DOHH2 (cell line): ENCODE measurements at regions not wholly inside any gene's neighbourhood (a gene's known extent, or its start where the extent isn't known, plus 50 kb on each side); places are given as distances from the start of the nearest gene placed in this dataset.

Experiments
- H3F3A ChIP-seq: fragments of 200-600 bp; sonication (generic), shearing (Covaris generic); 2 replicates; pipeline ENCODE4 v1.6.0; 2016; ENCODE audit warnings: antibody characterized with exemption, mild to moderate bottlenecking; ENCODE audit not compliant: control insufficient read depth, insufficient read depth
- H3K27ac ChIP-seq: fragments of 200-600 bp; sonication (generic); 2 replicates; pipeline ENCODE4 v1.5.1; 2014; ENCODE audit warnings: low read depth, mild to moderate bottlenecking, low read length, moderate library complexity
- H3K27me3 ChIP-seq: fragments of 200-600 bp; sonication (generic); 2 replicates; pipeline ENCODE4 v1.6.1; 2014; ENCODE audit warnings: mild to moderate bottlenecking, low read length, mixed read lengths; ENCODE audit not compliant: control insufficient read depth
- H3K36me3 ChIP-seq: fragments of 200-600 bp; sonication (generic); 2 replicates; pipeline ENCODE4 v1.6.1; 2014; ENCODE audit warnings: mild to moderate bottlenecking, low read length, moderate library complexity, mixed read lengths; ENCODE audit not compliant: control insufficient read depth
- H3K4me1 ChIP-seq: fragments of 200-600 bp; sonication (generic); 2 replicates; pipeline ENCODE4 v1.6.1; 2014; ENCODE audit warnings: mild to moderate bottlenecking, low read length, mixed read lengths; ENCODE audit not compliant: control insufficient read depth
- H3K4me2 ChIP-seq: fragments of 200-600 bp; sonication (generic); 2 replicates; pipeline ENCODE4 v1.6.0; 2014; ENCODE audit warnings: mild to moderate bottlenecking, low read length, moderate library complexity
- H3K4me3 ChIP-seq: fragments of 200-600 bp; sonication (generic); 2 replicates; pipeline ENCODE4 v1.5.1; 2014; ENCODE audit warnings: mild to moderate bottlenecking, low read length, mixed read lengths
- H3K79me2 ChIP-seq: fragments of 200-600 bp; sonication (generic); 2 replicates; pipeline ENCODE4 v1.6.1; 2014; ENCODE audit warnings: mild to moderate bottlenecking, low read length, mixed read lengths; ENCODE audit not compliant: control insufficient read depth
- H3K9me2 ChIP-seq: fragments of 200-600 bp; sonication (generic); replicated peaks from 2 replicates; pipeline ENCODE4 v1.6.1; 2014; ENCODE audit warnings: mild to moderate bottlenecking, low read length, mixed read lengths; ENCODE audit not compliant: control insufficient read depth
- H3K9me3 ChIP-seq: fragments of 200-600 bp; sonication (generic); 2 replicates; pipeline ENCODE4 v1.6.1; 2014; ENCODE audit warnings: antibody characterized with exemption, low read length, mixed read lengths; ENCODE audit not compliant: control insufficient read depth, insufficient read depth
- H4K20me1 ChIP-seq: fragments of 200-600 bp; sonication (generic); 2 replicates; pipeline ENCODE4 v1.6.0; 2014; ENCODE audit warnings: low read depth, mild to moderate bottlenecking, antibody characterized with exemption, low read length, moderate library complexity; ENCODE audit not compliant: control insufficient read depth, insufficient read depth
- CTCF ChIP-seq: fragments of 200-600 bp; sonication (generic); IDR thresholded peaks from one replicate; pipeline ENCODE4 v1.5.1; 2014; ENCODE audit warnings: antibody characterized with exemption, mild to moderate bottlenecking, low read depth, low read length; ENCODE audit not compliant: poor library complexity, severe bottlenecking
- EZH2phosphoT487 ChIP-seq: fragments of 200-600 bp; sonication (generic); IDR thresholded peaks from 2 replicates; pipeline ENCODE4 v1.6.1; 2017; ENCODE audit warnings: borderline replicate concordance, mild to moderate bottlenecking, antibody characterized with exemption, low read length, moderate library complexity, mixed read lengths

GRCh38 chr12:5364036-5364770, 67.7 kb upstream of the NTF3 start:
- H3K36me3 ChIP-seq = no peaks in the 10 kb centered on the region
- TF ChIP-seq EZH2phosphoT487 = no peak
- TF ChIP-seq CTCF = no peak

GRCh38 chr12:5369298-5369697, 62.6 kb upstream of the NTF3 start:
- no peaks in the 10 kb centered on the region for H3K9me2 ChIP-seq
- H3K36me3 ChIP-seq = no peaks in the 10 kb centered on the region
- H3F3A ChIP-seq = no peaks in the 10 kb centered on the region
- H3K4me1 ChIP-seq = no peaks in the 10 kb centered on the region
- H3K9me3 ChIP-seq = no peaks in the 10 kb centered on the region
- no peak overlapping the region for H3K4me2 ChIP-seq
- TF ChIP-seq EZH2phosphoT487 (no peak), CTCF (no peak)
- no peaks in the 10 kb centered on the region for H4K20me1 ChIP-seq
- no peak overlapping the region for H3K27ac ChIP-seq
- H3K79me2 ChIP-seq = no peaks in the 10 kb centered on the region
- no peak overlapping the region for H3K4me3 ChIP-seq
- peaks cover 6% of the 10 kb centered on the region; the same call in 1 of the 2 replicates for H3K27me3 ChIP-seq

More at GRCh38 chr12:5364036-5364770, 67.7 kb upstream of the NTF3 start:
- Histone ChIP-seq H3K4me1 (no peaks in the 10 kb centered on the region), H3K9me2 (no peaks in the 10 kb centered on the region), H3K4me2 (no peak overlapping the region), H3F3A (no peaks in the 10 kb centered on the region), H3K79me2 (no peaks in the 10 kb centered on the region), H3K4me3 (no peak overlapping the region), H3K27me3 (no peaks in the 10 kb centered on the region), H4K20me1 (no peaks in the 10 kb centered on the region), H3K9me3 (no peaks in the 10 kb centered on the region), H3K27ac (no peak overlapping the region)

GRCh38 chr12:5371631-5372030, 60.3 kb upstream of the NTF3 start:
- Histone ChIP-seq H3K4me3 (no peak overlapping the region), H3K4me1 (no peaks in the 10 kb centered on the region), H3K9me3 (no peaks in the 10 kb centered on the region), H3K36me3 (no peaks in the 10 kb centered on the region), H3K9me2 (no peaks in the 10 kb centered on the region), H3K79me2 (no peaks in the 10 kb centered on the region), H3K27me3 (peaks cover 6% of the 10 kb centered on the region; the same call in 1 of the 2 replicates), H3F3A (no peaks in the 10 kb centered on the region), H3K4me2 (no peak overlapping the region), H4K20me1 (no peaks in the 10 kb centered on the region), H3K27ac (no peak overlapping the region)
- TF ChIP-seq CTCF (no peak), EZH2phosphoT487 (no peak)
